ENCODE measurements at regions not wholly inside any gene's neighbourhood (a gene's known extent, or its start where the extent isn't known, plus 50 kb on each side); places are given as distances from the start of the nearest gene placed in this dataset.

GRCh38 chr15:95866711-95867440 is 463.6 kb upstream of the NR2F2 start:
- 78% methylated on average over 8 of the region's 8 CpGs for WGBS
- Histone ChIP-seq H3K4me1 (no peaks in the 10 kb centered on the region), H3K9me3 (no peaks in the 10 kb centered on the region), H3K27ac (no peak overlapping the region), H3K27me3 (no peaks in the 10 kb centered on the region), H3K36me3 (no peaks in the 10 kb centered on the region), H3K4me3 (no peak overlapping the region)
- DNase-seq (ENCODE audit: low spot score in 2 of 2): no peak
- TF ChIP-seq POLR2AphosphoS5 (IDR thresholded peaks at IDR 0.05) (no peak), POLR2A (IDR thresholded peaks at IDR 0.05) (no peak), CTCF (IDR thresholded peaks at IDR 0.05) (no peak), EP300 (IDR thresholded peaks at IDR 0.05) (no peak)

- no peak for TF ChIP-seq EP300 (IDR thresholded peaks at IDR 0.05)
- TF ChIP-seq POLR2AphosphoS5 (IDR thresholded peaks at IDR 0.05): no peak
- TF ChIP-seq CTCF (IDR thresholded peaks at IDR 0.05): no peak
- TF ChIP-seq POLR2A (IDR thresholded peaks at IDR 0.05): no peak
- Histone ChIP-seq H3K4me1 (no peaks in the 10 kb centered on the region), H3K27me3 (no peaks in the 10 kb centered on the region), H3K27ac (no peak overlapping the region), H3K36me3 (no peaks in the 10 kb centered on the region), H3K9me3 (no peaks in the 10 kb centered on the region), H3K4me3 (no peak overlapping the region)
- no peak for DNase-seq (ENCODE audit: low spot score in 2 of 2)
- WGBS: 64% methylated on average over 5 of the region's 5 CpGs
Measured at GRCh38 chr15:95868450-95868849, 462.1 kb upstream of the NR2F2 start.

- DNase-seq (ENCODE audit: low spot score in 2 of 2): no peak
- Histone ChIP-seq H3K36me3 (no peaks in the 10 kb centered on the region), H3K27ac (no peak overlapping the region), H3K27me3 (no peaks in the 10 kb centered on the region), H3K4me3 (no peak overlapping the region), H3K4me1 (no peaks in the 10 kb centered on the region), H3K9me3 (no peaks in the 10 kb centered on the region)
- TF ChIP-seq CTCF (IDR thresholded peaks at IDR 0.05) (no peak), POLR2AphosphoS5 (IDR thresholded peaks at IDR 0.05) (no peak), EP300 (IDR thresholded peaks at IDR 0.05) (no peak), POLR2A (IDR thresholded peaks at IDR 0.05) (no peak)
- 70% methylated on average over 13 of the region's 13 CpGs for WGBS
Measured at GRCh38 chr15:95868970-95869369, 461.5 kb upstream of the NR2F2 start.

GRCh38 chr15:95869920-95870319 is 460.6 kb upstream of the NR2F2 start:
- no peaks in the 10 kb centered on the region for H3K27me3 ChIP-seq
- 60% methylated on average over 5 of the region's 5 CpGs for WGBS
- H3K27ac ChIP-seq: no peak overlapping the region
- no peak for DNase-seq (ENCODE audit: low spot score in 2 of 2)
- H3K36me3 ChIP-seq: no peaks in the 10 kb centered on the region
- TF ChIP-seq POLR2A (IDR thresholded peaks at IDR 0.05) (no peak), CTCF (IDR thresholded peaks at IDR 0.05) (no peak), POLR2AphosphoS5 (IDR thresholded peaks at IDR 0.05) (no peak), EP300 (IDR thresholded peaks at IDR 0.05) (no peak)
- peaks cover 8% of the 10 kb centered on the region for H3K4me1 ChIP-seq
- no peaks in the 10 kb centered on the region for H3K9me3 ChIP-seq
- no peak overlapping the region for H3K4me3 ChIP-seq

- no peak for DNase-seq (ENCODE audit: low spot score in 2 of 2)
- H3K27ac ChIP-seq: no peak overlapping the region
Measured at GRCh38 chr15:95872366-95872771, 458.1 kb upstream of the NR2F2 start.

More at GRCh38 chr15:95872366-95872771, 458.1 kb upstream of the NR2F2 start:
- H3K36me3 ChIP-seq: no peaks in the 10 kb centered on the region
- no peak overlapping the region for H3K4me3 ChIP-seq
- no peak for TF ChIP-seq POLR2AphosphoS5 (IDR thresholded peaks at IDR 0.05)
- no peak for TF ChIP-seq POLR2A (IDR thresholded peaks at IDR 0.05)
- TF ChIP-seq EP300 (IDR thresholded peaks at IDR 0.05): no peak
- no peak for TF ChIP-seq CTCF (IDR thresholded peaks at IDR 0.05)
- no peaks in the 10 kb centered on the region for H3K27me3 ChIP-seq
- no peaks in the 10 kb centered on the region for H3K9me3 ChIP-seq
- peaks cover 9% of the 10 kb centered on the region for H3K4me1 ChIP-seq
- 78% methylated on average over 3 of the region's 3 CpGs for WGBS

Measured in suprapubic skin (tissue), 4 donors.